Gastroesophageal sphincter (tissue), 4 donors: ENCODE measurements at regions not wholly inside any gene's neighbourhood (a gene's known extent, or its start where the extent isn't known, plus 50 kb on each side); places are given as distances from the start of the nearest gene placed in this dataset.

Source experiments
- ATAC-seq: fragments of 150-250 bp; one replicate; pipeline ENCODE4 v1.9.1; 2016; ENCODE audit warnings: mild to moderate bottlenecking, moderate library complexity
- H3K27ac ChIP-seq, 4 donors: fragments of 200-600 bp; sonication (generic) in 3 of 4; 1 replicate in 3 of 4; 2 replicates in 1 of 4; pipeline ENCODE4 v1.5.1; 2016 to 2019
- H3K27me3 ChIP-seq: fragments of 200-600 bp; sonication (generic); one replicate; pipeline ENCODE4 v1.5.1; 2019
- H3K36me3 ChIP-seq, 2 donors: fragments of 200-600 bp; sonication (generic); one replicate each; pipeline ENCODE4 v1.5.1; 2019; ENCODE audit warnings: control low read depth in 1 of 2
- H3K4me1 ChIP-seq, 3 donors: fragments of 200-600 bp; sonication (generic); 1 replicate in 2 of 3; 2 replicates in 1 of 3; pipeline ENCODE4 v1.5.1; 2016 to 2019; ENCODE audit warnings: control low read depth in 2 of 3
- H3K4me3 ChIP-seq, 2 donors: fragments of 200-600 bp; sonication (generic); one replicate each; pipeline ENCODE4 v1.5.1; 2019; ENCODE audit warnings: mild to moderate bottlenecking in 1 of 2, moderate library complexity in 1 of 2
- H3K9me3 ChIP-seq, 3 donors: fragments of 200-600 bp; sonication (generic); one replicate each; pipeline ENCODE4 v1.5.1; 2017 to 2019; ENCODE audit warnings: control low read depth in 2 of 3
- EP300 ChIP-seq: sonication (generic); formaldehyde crosslinking; IDR thresholded peaks from one replicate; pipeline ENCODE4 v1.6.1; 2017; ENCODE audit warnings: antibody characterized with exemption, mild to moderate bottlenecking
- POLR2A ChIP-seq, 2 donors: fragments of 450-650 bp; IDR thresholded peaks; one replicate each; pipeline ENCODE4 v1.6.1; 2017; ENCODE audit warnings: antibody characterized with exemption in 2 of 2, mild to moderate bottlenecking in 2 of 2, moderate library complexity in 1 of 2
- POLR2AphosphoS5 ChIP-seq: sonication (generic); formaldehyde crosslinking; IDR thresholded peaks from one replicate; pipeline ENCODE4 v1.6.1; 2017; ENCODE audit warnings: antibody characterized with exemption
- WGBS, 2 donors: methylation state at CpG; one replicate each; pipeline ENCODE4 v1.1.5; 2018; ENCODE audit warnings: low coverage in 1 of 2; 5-methylcytosine and 5-hydroxymethylcytosine counted together
- TF ChIP-seq, protein P1 (sequence below), 4 experiments: fragments of 200-600 bp in 2 of 4; fragments of 450-650 bp in 2 of 4; sonication (generic) in 1 of 4; IDR thresholded peaks; one replicate each; pipeline ENCODE4 v1.5.1; 2017 to 2019; ENCODE audit warnings: antibody characterized with exemption in 4 of 4, mild to moderate bottlenecking in 2 of 4, moderate library complexity in 2 of 4

GRCh38 chr7:155225516-155225915 lies 72.2 kb upstream of the INSIG1 start:
- no peaks in the 10 kb centered on the region for H3K4me1 ChIP-seq
- H3K27ac ChIP-seq = no peak overlapping the region
- TF ChIP-seq, protein P1, sequence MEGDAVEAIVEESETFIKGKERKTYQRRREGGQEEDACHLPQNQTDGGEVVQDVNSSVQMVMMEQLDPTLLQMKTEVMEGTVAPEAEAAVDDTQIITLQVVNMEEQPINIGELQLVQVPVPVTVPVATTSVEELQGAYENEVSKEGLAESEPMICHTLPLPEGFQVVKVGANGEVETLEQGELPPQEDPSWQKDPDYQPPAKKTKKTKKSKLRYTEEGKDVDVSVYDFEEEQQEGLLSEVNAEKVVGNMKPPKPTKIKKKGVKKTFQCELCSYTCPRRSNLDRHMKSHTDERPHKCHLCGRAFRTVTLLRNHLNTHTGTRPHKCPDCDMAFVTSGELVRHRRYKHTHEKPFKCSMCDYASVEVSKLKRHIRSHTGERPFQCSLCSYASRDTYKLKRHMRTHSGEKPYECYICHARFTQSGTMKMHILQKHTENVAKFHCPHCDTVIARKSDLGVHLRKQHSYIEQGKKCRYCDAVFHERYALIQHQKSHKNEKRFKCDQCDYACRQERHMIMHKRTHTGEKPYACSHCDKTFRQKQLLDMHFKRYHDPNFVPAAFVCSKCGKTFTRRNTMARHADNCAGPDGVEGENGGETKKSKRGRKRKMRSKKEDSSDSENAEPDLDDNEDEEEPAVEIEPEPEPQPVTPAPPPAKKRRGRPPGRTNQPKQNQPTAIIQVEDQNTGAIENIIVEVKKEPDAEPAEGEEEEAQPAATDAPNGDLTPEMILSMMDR (IDR thresholded peaks at IDR 0.05) = no peak
- no peak for TF ChIP-seq POLR2AphosphoS5
- TF ChIP-seq POLR2A (IDR thresholded peaks at IDR 0.05) = no peak
- TF ChIP-seq EP300 = no peak
- no peak for ATAC-seq
- no peaks in the 10 kb centered on the region for H3K9me3 ChIP-seq
- no peaks in the 10 kb centered on the region for H3K36me3 ChIP-seq
- H3K27me3 ChIP-seq = peaks cover 25% of the 10 kb centered on the region
- 54% methylated on average over 2 of the region's 14 CpGs; no CpG with 5 or more reads in 1 of the 2 donors for WGBS, 2 donors
- no peak overlapping the region for H3K4me3 ChIP-seq

DNA sequence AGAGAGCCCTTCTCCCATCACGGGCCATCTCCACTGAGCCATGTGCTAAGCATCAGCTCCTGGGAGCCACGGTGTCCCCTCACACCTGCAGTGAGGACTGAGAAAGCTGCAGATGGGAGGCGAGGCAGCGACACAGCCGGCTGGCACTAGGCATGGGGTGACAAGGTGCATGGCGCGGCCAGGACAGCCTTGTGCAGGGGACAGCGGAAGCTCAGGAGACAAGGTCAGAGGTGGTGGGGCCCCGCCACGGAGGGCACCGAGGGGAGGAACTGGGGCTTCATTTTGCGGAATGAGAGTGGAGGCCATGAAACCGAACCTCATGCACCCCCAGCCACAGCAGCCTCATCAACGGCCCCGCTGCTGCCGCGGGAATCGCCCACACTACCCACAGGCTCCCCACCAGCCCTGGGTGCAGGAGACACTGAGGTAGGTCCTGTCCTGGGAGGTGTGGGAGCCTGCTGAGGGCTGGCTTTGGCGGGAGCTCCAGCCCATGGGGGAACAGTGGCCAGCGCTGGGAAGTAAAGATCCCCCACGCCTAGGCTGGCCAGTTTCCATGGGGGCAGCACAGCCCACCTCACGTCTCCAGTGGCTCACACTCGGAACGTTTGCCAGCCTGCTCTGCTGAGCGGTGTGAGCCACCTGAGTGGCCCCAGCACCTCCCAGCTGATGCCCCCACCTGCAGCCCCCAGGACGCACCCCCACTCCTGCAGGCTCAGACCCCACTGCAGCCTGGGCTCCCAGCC lies 71.2 kb upstream of the INSIG1 start:
- peaks cover 20% of the 10 kb centered on the region for H3K27me3 ChIP-seq
- no peak overlapping the region for H3K4me3 ChIP-seq
- ATAC-seq = no peak
- WGBS, 2 donors = 74 to 83% methylated on average over 2 to 3 of the region's 26 CpGs
- no peak overlapping the region for H3K27ac ChIP-seq
- no peaks in the 10 kb centered on the region for H3K36me3 ChIP-seq
- H3K9me3 ChIP-seq = no peaks in the 10 kb centered on the region
- no peak for TF ChIP-seq POLR2AphosphoS5
- TF ChIP-seq, protein P1 (IDR thresholded peaks at IDR 0.05) = no peak
- TF ChIP-seq EP300 = no peak
- no peak for TF ChIP-seq POLR2A (IDR thresholded peaks at IDR 0.05)
- H3K4me1 ChIP-seq = no peaks in the 10 kb centered on the region

DNA sequence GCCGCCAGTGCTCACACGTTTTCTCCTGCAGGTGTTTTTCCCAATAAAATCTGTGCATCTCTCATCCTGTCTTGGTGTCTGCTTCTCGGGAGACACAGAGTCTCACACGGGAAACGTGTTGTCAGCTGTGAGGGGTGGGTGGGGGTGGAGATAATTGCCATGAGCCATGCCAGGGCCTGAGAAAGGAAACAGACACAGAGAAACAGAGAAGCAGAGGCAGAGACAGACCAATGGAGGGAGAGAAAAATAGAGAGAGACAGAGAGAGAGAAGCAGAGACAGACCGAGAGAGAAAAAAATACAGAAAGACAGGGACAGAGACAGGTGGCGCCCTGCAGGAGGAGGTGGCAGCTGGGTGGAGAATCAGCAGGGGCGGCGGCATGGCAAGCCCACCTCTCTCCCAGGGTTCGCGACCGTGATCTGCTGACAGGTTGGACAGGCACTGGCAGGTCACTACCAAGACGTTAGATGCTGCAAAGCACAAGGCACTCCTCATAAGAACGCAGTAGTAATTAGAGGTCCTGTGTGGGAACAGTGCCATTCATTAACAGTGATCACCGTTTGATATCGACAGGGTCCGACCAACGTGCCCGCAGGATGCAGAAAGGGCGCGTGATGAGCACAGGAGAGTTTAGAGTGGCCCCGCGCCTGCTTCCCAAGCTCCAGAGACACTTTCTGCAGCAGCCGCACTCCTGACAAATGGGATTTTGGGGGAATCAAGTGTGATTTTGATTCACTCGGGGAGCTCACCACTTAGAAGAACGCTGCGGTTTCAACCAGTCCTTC lies 70.5 kb upstream of the INSIG1 start:
- 57 to 82% methylated on average over 13 to 19 of the region's 27 CpGs for WGBS, 2 donors
- Histone ChIP-seq H3K9me3 (no peaks in the 10 kb centered on the region), H3K4me3 (no peak overlapping the region), H3K27ac (no peak overlapping the region), H3K27me3 (peaks cover 20% of the 10 kb centered on the region), H3K36me3 (no peaks in the 10 kb centered on the region), H3K4me1 (no peaks in the 10 kb centered on the region)
- TF ChIP-seq EP300 (no peak), POLR2AphosphoS5 (no peak), POLR2A (IDR thresholded peaks at IDR 0.05) (no peak)
- TF ChIP-seq, protein P1 (IDR thresholded peaks at IDR 0.05) = no peak
- no peak for ATAC-seq

GRCh38 chr7:155227788-155228458 lies 69.8 kb upstream of the INSIG1 start:
- WGBS, 2 donors = 75 to 81% methylated on average over 11 to 16 of the region's 22 CpGs
- no peak for ATAC-seq
- no peaks in the 10 kb centered on the region for H3K9me3 ChIP-seq
- H3K36me3 ChIP-seq = no peaks in the 10 kb centered on the region
- TF ChIP-seq EP300 = no peak
- TF ChIP-seq POLR2AphosphoS5 = no peak
- TF ChIP-seq POLR2A (IDR thresholded peaks at IDR 0.05) = no peak
- TF ChIP-seq, protein P1 (IDR thresholded peaks at IDR 0.05) = no peak
- H3K27me3 ChIP-seq = peaks cover 16% of the 10 kb centered on the region
- no peaks in the 10 kb centered on the region for H3K4me1 ChIP-seq
- H3K4me3 ChIP-seq = no peak overlapping the region
- no peak overlapping the region for H3K27ac ChIP-seq
